LNCAP (cell line): ENCODE measurements at regions not wholly inside any gene's neighbourhood (a gene's known extent, or its start where the extent isn't known, plus 50 kb on each side); places are given as distances from the start of the nearest gene placed in this dataset.

Source experiments
- CTCF ChIP-seq: fragments of 450-650 bp; IDR thresholded peaks from 2 replicates; pipeline ENCODE4 v1.5.1; 2017; ENCODE audit warnings: mild to moderate bottlenecking

DNA sequence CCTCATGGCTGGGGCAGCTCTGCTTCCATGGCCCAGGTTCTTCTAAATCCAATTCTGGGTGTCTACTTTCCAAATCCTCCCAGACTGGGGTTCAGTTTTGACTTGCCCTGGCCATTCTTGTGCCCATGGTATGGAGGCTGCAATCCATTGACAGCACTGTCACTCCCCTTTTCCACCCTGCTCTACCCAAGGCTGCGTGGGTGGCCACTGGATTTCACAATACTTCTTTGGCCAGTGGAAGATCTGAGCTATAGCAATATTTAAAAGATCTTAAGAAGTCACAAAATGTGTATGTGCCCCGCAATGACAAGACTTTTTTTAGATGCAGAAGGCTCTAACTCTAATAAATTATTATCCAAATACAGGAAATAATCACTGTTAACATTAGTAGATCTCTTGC, 329.4 kb upstream of the CCL2 start:
- no peak for TF ChIP-seq CTCF

GRCh38 chr17:33927732-33928133, 327.4 kb upstream of the CCL2 start:
- TF ChIP-seq CTCF, result no peak

- no peak for TF ChIP-seq CTCF
These were observed 325.8 kb upstream of the CCL2 start for GRCh38 chr17:33929181-33929724.

DNA sequence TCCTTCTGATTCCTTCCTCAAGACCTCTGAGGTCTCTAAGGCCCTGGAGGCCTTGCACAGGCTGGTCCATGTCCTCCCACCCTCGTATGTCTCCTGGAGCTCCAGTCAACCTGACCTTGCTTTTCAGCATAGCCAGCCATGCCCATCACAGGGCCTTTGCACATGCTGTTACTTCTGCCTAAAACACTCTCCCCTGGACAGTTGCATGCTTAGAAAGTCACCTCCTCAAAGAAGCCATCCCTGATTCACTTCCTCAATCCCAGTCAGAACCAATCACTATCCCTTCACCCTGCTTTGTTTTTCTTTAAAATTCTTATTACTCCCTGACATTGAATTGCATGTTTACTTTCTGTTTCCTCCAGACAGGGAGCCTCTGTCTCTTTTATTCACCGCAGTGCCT, 322.1 kb upstream of the CCL2 start:
- TF ChIP-seq CTCF, result no peak

- no peak for TF ChIP-seq CTCF
These were observed 321.5 kb upstream of the CCL2 start for GRCh38 chr17:33933576-33933975.

DNA sequence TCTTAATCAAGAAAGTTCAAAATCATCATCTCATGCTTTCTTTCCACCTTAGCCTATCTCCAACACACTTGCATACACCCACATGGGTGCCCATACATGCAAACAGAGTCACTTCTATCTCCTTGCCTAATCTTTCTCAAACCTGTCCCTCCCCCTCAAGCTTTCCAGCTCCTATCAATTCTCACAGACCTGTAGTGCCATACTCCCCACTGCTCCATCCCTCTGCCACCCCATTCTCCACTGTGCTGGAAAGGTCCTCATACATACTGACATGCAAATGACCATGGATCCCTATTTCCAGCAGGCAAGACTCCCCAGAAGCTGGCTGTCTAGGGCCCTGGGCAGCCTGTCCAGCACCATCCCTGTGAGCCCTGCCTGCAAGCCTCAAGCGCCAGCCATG, 320.4 kb upstream of the CCL2 start:
- no peak for TF ChIP-seq CTCF

DNA sequence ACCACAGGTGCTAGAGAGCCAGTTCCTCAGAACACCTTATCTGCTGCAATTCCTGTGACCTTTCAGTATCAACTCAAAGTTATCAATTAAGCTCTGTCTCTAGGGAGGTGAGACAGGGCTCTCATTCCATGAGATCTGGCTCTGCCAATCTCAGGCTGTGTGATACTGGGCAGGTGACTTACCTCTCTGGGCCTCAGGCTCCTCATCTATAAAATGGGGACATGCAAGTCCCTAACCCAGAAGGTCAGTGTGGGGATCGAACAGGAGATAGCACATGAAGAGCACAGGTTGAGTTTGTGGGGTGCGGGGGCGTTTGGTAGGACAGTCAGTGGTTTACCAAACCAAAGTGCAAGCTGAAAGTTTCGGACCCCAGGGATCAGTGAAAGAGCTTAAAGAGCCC, 319.3 kb upstream of the CCL2 start:
- no peak for TF ChIP-seq CTCF

- no peak for TF ChIP-seq CTCF
These were observed 318.3 kb upstream of the CCL2 start for GRCh38 chr17:33936764-33937163.
